ENCODE measurements at regions not wholly inside any gene's neighbourhood (a gene's known extent, or its start where the extent isn't known, plus 50 kb on each side); places are given as distances from the start of the nearest gene placed in this dataset.

DNA sequence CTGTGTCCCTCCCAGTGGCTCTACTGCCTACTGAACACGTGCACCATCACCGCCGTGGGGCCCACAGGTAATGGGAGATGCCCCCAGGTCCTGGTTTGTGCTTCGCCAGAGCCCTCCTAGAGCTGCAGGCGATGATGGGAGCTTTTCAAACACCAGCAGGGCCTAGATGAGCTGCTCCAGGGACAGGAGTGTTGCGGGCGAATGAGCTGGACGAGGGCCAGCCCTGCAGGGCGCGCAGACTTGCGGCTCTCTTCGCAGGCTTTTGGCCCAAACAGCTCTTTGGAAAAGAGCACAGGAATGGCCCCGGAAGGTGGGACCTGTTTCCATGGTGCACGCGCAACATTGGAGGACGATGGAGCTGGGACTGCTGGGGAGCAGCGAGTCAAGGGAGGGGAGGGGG is 409.3 kb upstream of the SULF2 start:
- no peak for DNase-seq

DNA sequence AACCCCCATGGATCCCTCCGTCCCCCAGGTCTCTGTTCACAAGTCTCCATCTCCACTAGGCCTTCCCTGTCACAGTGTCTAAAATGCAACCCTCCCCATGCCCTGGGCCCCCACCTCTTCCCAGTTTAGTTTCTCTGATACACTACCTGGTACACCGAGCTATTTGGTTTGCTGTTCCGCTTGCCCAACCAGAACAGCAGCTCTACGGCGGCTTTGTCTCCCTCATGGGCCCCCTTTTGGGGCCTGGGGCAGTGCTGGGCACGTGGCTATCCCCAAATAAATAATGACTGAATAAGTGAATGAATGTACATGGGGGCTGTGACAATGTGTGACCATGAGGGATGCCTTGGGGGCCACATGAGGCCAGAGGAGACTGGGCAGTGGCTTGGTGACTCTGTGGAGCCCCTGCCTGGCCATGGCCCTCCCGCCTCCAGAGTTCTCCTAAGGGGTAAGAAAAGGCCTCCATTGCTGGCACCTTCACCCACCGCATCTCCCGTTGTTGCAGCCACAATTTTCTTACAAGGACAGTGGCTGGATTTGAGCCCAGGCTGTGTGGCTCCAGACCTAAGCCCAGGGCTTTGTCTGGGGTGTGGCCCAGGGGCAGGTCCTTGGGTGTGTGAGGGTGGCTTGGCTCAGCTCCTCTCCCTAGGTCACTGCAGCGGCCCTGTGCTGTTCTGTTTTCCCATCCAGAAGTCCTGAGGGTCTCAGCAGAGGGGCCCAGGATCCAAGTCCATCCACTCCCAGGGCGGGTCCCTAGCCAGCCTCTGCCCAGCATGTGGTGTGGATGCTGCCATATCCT is 408.5 kb upstream of the SULF2 start:
- no peak for DNase-seq

DNA sequence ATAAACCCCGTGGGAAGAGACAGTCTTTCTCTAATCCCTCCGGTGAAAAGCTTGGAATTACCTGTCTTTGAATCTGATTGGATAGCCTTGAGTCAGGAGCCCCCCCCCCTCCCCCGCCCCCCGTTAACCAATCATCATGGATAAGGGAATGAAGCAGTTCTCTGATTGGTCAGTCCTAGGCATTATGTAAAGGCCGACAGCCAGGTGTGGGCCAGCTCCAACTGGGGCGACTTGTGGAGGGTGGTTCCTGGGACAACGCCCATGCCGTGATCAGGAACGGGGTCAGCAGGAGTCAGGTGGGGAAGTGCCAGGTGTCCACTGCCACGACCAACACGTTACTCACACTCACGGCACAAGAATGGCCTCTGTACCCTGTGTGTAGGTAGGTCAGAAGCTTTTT is 406.8 kb upstream of the SULF2 start:
- DNase-seq, result no peak

DNA sequence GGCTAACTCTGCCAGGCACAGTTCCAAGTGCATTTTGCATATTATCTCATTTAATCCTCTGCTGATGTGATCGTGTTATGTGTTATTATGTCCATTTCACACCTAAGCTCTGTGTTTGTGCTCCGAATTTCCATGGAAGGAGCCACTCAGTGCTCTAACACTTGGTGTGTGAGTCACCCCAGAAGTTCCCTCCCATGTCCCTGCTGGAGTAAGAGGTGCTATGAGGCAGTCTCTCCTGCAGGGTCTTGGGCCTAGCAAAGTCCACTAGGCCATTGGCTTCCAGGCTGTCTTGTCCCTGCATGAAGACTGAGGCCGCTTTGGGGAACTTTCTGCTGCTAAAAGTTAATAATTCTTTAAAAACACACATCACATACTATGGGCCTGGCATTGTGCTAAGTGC is 405.9 kb upstream of the SULF2 start:
- DNase-seq, result no peak

- no peak for DNase-seq
Observed at GRCh38 chr20:48190757-48191156, 405.5 kb upstream of the SULF2 start.

GRCh38 chr20:48189181-48189580 is 403.9 kb upstream of the SULF2 start:
- DNase-seq, result no peak

- no peak for DNase-seq
Observed at GRCh38 chr20:48187851-48188250, 402.6 kb upstream of the SULF2 start.

- DNase-seq, result no peak
Observed at GRCh38 chr20:48186915-48187314, 401.6 kb upstream of the SULF2 start.

GRCh38 chr20:48186447-48186846 is 401.2 kb upstream of the SULF2 start:
- DNase-seq, result no peak

GRCh38 chr20:48184229-48184628 is 398.9 kb upstream of the SULF2 start:
- DNase-seq, result no peak

GRCh38 chr20:48181261-48181935 is 396.1 kb upstream of the SULF2 start:
- DNase-seq, result no peak

DNA sequence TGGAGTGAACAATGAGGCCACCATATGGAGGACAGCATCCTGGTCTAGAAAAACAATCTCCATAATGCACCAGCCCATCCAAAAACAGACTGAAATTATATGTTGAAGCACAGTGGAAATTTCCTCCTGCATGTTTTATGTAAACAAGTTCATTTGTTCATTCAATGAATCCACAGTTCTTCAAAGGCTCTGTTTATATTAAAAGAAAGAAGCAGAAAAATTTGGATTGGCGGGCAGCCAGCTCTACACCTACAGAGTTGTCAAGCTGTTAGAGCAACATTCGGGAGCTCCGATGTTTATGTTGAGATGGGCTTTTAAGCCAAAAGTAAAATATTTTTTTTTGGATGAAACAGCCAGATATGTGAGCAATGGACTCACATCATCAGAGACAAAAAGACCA is 395.3 kb upstream of the SULF2 start:
- no peak for DNase-seq

DNA sequence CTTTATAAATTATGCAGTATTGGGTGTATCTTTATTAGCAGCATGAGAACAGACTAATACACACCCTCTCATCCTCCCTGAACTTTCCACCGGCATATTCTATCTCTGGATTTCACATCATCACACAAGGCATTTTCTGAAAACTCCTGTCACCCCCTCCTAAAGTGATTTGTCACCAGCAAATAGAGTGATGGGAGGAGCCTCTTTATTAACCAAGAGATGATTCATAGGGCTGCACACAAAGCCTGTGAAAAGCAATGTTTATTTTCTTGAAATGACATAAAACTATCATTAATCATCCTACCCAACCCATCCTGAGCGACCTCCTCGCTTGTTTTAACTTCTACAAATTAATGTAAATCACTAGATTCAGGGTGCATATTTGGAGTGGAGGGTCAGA is 394.7 kb upstream of the SULF2 start:
- no peak for DNase-seq

DNA sequence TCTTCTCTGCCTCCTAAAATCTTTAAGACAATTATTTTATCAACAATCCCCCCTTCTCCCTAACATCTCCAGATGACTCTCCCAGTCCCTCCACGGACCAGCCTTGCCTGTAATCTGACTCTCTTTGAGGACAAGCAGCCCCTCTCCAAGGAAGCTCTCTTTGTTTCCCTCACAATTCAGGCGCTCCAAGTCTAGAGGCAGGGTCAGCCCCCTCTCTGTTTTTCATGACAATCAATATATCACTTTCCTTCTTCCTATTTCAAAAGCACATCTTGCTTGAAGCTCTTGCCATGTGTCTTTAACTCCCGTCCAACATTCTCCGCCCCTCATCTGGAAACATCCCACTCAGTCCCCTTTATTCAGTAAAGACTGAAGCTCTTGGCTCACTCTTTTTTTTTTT is 393.4 kb upstream of the SULF2 start:
- no peak for DNase-seq

- no peak for DNase-seq
Observed at GRCh38 chr20:48177058-48177457, 391.8 kb upstream of the SULF2 start.

DNA sequence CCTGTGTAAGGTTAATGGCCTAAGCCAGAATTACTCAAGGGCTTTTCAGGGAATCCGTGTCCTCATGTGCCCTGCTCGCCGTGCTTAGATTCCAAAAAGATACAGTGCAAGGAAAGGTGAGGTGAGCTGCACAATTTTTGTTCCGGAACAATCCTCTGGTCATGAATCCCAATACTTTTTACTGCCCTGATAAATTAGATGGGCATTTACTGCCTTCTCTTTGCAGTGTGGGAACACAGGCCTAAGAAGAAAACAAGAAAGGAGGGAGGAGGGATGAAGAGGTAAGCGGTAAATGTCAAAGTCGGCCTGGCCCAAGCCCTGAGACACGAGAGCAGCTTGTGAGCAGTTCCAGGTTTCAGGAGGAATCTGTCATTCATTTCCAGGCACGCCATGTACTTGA is 390.9 kb upstream of the SULF2 start:
- DNase-seq, result no peak

- no peak for DNase-seq
Observed at GRCh38 chr20:48175261-48175660, 390.0 kb upstream of the SULF2 start.

DNA sequence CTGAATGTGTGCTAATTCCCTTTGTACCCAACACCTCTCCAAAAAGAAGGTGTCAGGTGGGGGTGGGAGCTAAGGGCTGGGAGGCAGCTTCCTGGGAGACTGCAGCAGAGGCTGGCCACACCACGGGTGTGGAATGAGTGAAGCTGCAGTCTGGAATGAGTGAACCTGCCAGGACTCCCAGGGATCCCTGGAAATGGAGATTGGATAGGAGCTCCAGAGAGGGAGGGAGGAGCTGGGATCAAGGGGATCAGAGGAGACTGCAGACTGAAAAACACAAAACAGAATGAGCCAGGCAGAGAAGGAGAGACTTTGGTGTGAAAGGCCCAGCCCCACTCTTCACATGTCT is 387.0 kb upstream of the SULF2 start:
- DNase-seq, result no peak

GRCh38 chr20:48171626-48172356 is 386.5 kb upstream of the SULF2 start:
- no peak for DNase-seq

- DNase-seq, result no peak
Observed at GRCh38 chr20:48171071-48171470, 385.8 kb upstream of the SULF2 start.

- DNase-seq, result no peak
Observed at GRCh38 chr20:48170625-48171024, 385.3 kb upstream of the SULF2 start.

- no peak for DNase-seq
Observed at GRCh38 chr20:48169650-48170225, 384.5 kb upstream of the SULF2 start.

DNA sequence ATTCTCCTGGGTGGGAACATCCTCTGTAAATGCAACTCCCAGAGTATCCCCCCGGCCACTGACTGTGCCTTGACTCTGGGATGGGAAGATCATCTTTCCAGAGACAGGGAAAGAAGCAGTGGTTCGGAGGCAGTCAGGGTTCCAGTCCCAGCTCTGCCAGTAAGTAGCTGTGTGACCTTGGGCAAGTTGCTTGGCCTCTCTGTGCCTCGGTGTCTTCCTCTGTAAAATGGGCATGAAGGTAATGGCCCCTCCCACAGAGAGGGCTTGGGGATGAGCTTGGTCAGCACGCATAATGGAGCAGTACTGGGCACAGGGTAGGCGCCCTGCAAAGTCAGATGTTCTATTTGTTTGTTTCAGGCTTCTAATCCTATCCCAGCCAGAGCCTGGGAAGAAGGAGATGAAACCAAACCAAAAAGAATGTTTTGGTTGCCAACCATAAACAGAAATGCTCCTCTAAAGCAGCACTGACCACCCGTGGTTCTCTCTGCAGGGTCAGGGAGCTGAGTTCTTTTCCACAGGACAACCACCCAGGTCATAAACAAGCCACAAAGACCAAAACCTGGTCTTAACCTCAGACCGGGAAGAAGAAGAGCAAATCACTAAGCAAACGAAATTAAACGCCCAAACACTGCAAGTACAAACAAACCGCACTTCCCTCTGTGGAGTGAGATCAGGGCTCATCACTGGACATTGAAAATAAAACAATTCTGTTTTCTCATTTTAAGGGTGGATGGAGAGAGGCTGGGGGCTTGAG is 381.0 kb upstream of the SULF2 start:
- DNase-seq, result no peak

All from KG1 (cell line).